ENCODE measurements at regions not wholly inside any gene's neighbourhood (a gene's known extent, or its start where the extent isn't known, plus 50 kb on each side); places are given as distances from the start of the nearest gene placed in this dataset.

GRCh38 chr5:117877731-117878130, 1110.6 kb downstream of the DTWD2 start:
- no peak for DNase-seq

- peak; percentile 30 for DNase-seq
Measured at GRCh38 chr5:117872798-117873368, 1115.5 kb downstream of the DTWD2 start.

GRCh38 chr5:117869596-117869995, 1118.8 kb downstream of the DTWD2 start:
- no peak for DNase-seq

GRCh38 chr5:117863586-117864296, 1124.6 kb downstream of the DTWD2 start:
- DNase-seq, result no peak

- DNase-seq, result no peak
Measured at GRCh38 chr5:117860550-117860949, 1127.8 kb downstream of the DTWD2 start.

- DNase-seq, result no peak
Measured at GRCh38 chr5:117859176-117859575, 1129.2 kb downstream of the DTWD2 start.

GRCh38 chr5:117856713-117857112, 1131.6 kb downstream of the DTWD2 start:
- no peak for DNase-seq

GRCh38 chr5:117837786-117838185, 1150.6 kb downstream of the DTWD2 start:
- DNase-seq, result no peak

- no peak for DNase-seq
Measured at GRCh38 chr5:117833691-117834090, 1154.7 kb downstream of the DTWD2 start.

GRCh38 chr5:117829646-117830045, 1158.7 kb downstream of the DTWD2 start:
- no peak for DNase-seq

GRCh38 chr5:117813850-117814249, 1174.5 kb downstream of the DTWD2 start:
- DNase-seq, result no peak

- no peak for DNase-seq
Measured at GRCh38 chr5:117812861-117813260, 1175.5 kb downstream of the DTWD2 start.

GRCh38 chr5:117809251-117809650, 1179.1 kb downstream of the DTWD2 start:
- DNase-seq, result no peak

- DNase-seq, result no peak
Measured at GRCh38 chr5:117805058-117805457, 1183.3 kb downstream of the DTWD2 start.

- DNase-seq, result no peak
Measured at GRCh38 chr5:117803533-117803932, 1184.8 kb downstream of the DTWD2 start.

GRCh38 chr5:117801583-117801982, 1186.8 kb downstream of the DTWD2 start:
- DNase-seq, result no peak

- no peak for DNase-seq
Measured at GRCh38 chr5:117800261-117800660, 1188.1 kb downstream of the DTWD2 start.

- DNase-seq, result no peak
Measured at GRCh38 chr5:117794847-117795246, 1193.5 kb downstream of the DTWD2 start.

GRCh38 chr5:117793963-117794362, 1194.4 kb downstream of the DTWD2 start:
- no peak for DNase-seq

- DNase-seq, result no peak
Measured at GRCh38 chr5:117792476-117792875, 1195.9 kb downstream of the DTWD2 start.

GRCh38 chr5:117788596-117788995, 1199.8 kb downstream of the DTWD2 start:
- DNase-seq, result no peak

- DNase-seq, result no peak
Measured at GRCh38 chr5:117779171-117779570, 1204.5 kb upstream of the SEMA6A start.

- no peak for DNase-seq
Measured at GRCh38 chr5:117776977-117777376, 1202.4 kb upstream of the SEMA6A start.

GRCh38 chr5:117769877-117770276, 1195.3 kb upstream of the SEMA6A start:
- DNase-seq, result peak; percentile 15

GRCh38 chr5:117763271-117763670, 1188.6 kb upstream of the SEMA6A start:
- DNase-seq, result no peak

Measured in NCI-H2171 (cell line).